Type B pancreatic cell (in vitro differentiated cells): ENCODE measurements at regions not wholly inside any gene's neighbourhood (a gene's known extent, or its start where the extent isn't known, plus 50 kb on each side); places are given as distances from the start of the nearest gene placed in this dataset.

Source experiments
- DNase-seq: peaks from one replicate; pipeline ENCODE4 v3.0.0; 2021; ENCODE audit warnings: mixed read lengths; ENCODE audit not compliant: unreplicated experiment; ENCODE audit errors: extremely low spot score
- H3K27ac Mint-ChIP-seq: 2 replicates; pipeline ENCODE4 v1.8.0; 2021; ENCODE audit warnings: mild to moderate bottlenecking, mixed read lengths
- H3K27me3 Mint-ChIP-seq: 2 replicates; pipeline ENCODE4 v1.8.0; 2021; ENCODE audit warnings: mixed read lengths
- H3K36me3 Mint-ChIP-seq: 2 replicates; pipeline ENCODE4 v1.8.0; 2021; ENCODE audit warnings: mixed read lengths
- H3K4me1 Mint-ChIP-seq: one replicate; pipeline ENCODE4 v1.8.0; 2021; ENCODE audit warnings: mixed read lengths; ENCODE audit not compliant: unreplicated experiment
- H3K4me3 Mint-ChIP-seq: 2 replicates; pipeline ENCODE4 v1.8.0; 2021; ENCODE audit warnings: mild to moderate bottlenecking, mixed read lengths
- H3K9me3 Mint-ChIP-seq: 2 replicates; pipeline ENCODE4 v1.8.0; 2021; ENCODE audit warnings: mixed read lengths
- TF ChIP-seq, protein P1 (sequence below): fragments of 200-600 bp; sonication (generic); conservative IDR thresholded peaks from 2 replicates; pipeline ENCODE4 v1.5.0; 2021; ENCODE audit warnings: antibody characterized with exemption, mild to moderate bottlenecking

DNA sequence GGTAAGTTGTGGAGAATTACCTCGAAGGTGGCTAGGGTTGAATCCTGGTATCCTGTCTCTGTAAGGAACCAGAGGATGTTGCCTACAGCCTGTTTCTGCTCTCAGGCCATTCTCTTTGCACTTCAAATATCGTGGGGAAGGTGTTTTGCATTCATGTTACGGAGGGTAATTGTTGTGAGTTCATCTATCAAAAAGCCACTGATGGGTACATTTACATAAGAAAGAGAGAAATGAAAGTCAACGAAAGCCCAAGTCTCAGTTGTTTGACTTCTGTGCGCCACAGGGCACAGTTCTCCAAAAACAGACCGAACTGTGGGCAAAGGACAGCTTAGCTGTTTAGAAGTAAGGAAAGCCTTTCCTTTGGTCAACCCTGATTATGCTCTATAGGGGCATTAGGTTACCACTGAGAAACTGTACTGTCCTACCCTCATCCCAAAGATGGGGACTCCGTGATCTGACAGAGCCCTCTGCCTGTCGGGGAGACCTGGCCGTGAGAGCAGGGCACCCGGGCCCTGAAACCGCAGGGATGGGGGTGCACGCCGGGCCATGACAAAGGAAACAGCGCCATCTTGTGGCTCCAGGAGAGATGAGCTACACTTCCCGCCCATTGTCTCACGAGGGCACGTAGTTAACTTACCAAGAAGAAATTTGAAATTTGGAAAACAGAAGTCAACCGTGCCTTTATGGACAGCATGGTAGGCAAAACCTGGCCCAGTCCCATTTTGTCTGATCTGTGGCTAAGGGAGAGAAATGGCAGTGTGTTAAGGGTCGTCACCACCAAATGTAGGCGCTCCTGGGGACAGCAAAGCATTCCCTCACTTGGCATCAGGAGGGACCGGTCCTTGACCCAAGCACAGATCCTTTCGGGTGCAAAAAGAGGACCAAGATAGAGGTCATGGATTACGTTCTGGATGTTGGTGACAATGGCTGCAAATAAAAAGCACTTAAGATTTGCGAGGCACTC lies 74.5 kb upstream of the DYNLRB2 start:
- Mint-ChIP-seq H3K4me3 (no peak overlapping the region), H3K27ac (no peak overlapping the region), H3K4me1 (no peaks in the 10 kb centered on the region), H3K9me3 (no peaks in the 10 kb centered on the region), H3K36me3 (no peaks in the 10 kb centered on the region), H3K27me3 (peaks cover 35% of the 10 kb centered on the region)
- TF ChIP-seq, protein P1, sequence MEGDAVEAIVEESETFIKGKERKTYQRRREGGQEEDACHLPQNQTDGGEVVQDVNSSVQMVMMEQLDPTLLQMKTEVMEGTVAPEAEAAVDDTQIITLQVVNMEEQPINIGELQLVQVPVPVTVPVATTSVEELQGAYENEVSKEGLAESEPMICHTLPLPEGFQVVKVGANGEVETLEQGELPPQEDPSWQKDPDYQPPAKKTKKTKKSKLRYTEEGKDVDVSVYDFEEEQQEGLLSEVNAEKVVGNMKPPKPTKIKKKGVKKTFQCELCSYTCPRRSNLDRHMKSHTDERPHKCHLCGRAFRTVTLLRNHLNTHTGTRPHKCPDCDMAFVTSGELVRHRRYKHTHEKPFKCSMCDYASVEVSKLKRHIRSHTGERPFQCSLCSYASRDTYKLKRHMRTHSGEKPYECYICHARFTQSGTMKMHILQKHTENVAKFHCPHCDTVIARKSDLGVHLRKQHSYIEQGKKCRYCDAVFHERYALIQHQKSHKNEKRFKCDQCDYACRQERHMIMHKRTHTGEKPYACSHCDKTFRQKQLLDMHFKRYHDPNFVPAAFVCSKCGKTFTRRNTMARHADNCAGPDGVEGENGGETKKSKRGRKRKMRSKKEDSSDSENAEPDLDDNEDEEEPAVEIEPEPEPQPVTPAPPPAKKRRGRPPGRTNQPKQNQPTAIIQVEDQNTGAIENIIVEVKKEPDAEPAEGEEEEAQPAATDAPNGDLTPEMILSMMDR, result peak; percentile 97
- DNase-seq, result peak; percentile 79

DNA sequence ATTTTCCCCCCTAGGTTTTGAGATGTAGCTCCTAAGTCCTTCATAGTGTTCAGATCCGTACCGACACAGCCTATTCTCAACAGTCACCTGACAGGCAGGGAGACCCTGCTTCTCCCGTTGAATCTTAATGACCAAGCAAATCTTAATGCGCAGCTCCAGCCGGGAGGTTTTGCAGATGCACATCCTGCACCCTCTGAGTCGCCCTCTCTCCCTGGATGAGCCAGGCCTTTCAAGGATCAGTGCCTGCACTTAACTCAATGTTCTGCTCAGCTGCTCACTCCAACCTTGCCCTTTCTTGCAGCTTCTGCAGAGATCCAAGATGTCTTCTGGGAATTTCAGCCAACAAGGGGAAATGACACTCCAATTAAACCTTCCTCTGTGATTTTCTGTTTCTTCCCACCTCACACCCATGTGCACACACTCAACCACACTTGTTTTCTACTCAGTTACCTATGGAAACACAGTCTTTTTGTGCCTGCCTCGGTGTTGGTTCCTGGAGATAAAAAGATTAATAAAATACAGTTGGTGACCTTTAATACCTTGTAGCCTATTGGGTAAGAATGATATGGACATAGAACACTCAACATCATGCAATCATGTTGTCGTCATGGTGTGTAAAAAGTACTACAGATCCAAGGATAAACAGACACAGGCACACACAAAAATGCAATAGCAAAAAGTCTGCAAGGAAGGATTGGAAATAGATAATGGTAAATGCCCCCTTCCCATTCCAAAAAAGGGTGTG lies 76.9 kb upstream of the DYNLRB2 start:
- Mint-ChIP-seq H3K27ac (no peak overlapping the region), H3K4me1 (no peaks in the 10 kb centered on the region), H3K4me3 (no peak overlapping the region), H3K36me3 (no peaks in the 10 kb centered on the region), H3K27me3 (peaks cover 41% of the 10 kb centered on the region), H3K9me3 (no peaks in the 10 kb centered on the region)
- TF ChIP-seq, protein P1, result no peak
- DNase-seq, result no peak

GRCh38 chr16:80463326-80463725 lies 77.5 kb upstream of the DYNLRB2 start:
- no peak for DNase-seq
- Mint-ChIP-seq H3K4me1 (no peaks in the 10 kb centered on the region), H3K27me3 (peaks cover 41% of the 10 kb centered on the region), H3K4me3 (no peak overlapping the region), H3K27ac (no peak overlapping the region), H3K9me3 (no peaks in the 10 kb centered on the region), H3K36me3 (no peaks in the 10 kb centered on the region)
- TF ChIP-seq, protein P1, result no peak

GRCh38 chr16:80462917-80463316 lies 77.9 kb upstream of the DYNLRB2 start:
- TF ChIP-seq, protein P1, result no peak
- no peak for DNase-seq
- no peaks in the 10 kb centered on the region for H3K4me1 Mint-ChIP-seq
- H3K4me3 Mint-ChIP-seq, result no peak overlapping the region
- H3K9me3 Mint-ChIP-seq, result no peaks in the 10 kb centered on the region
- peaks cover 43% of the 10 kb centered on the region for H3K27me3 Mint-ChIP-seq
- H3K36me3 Mint-ChIP-seq, result no peaks in the 10 kb centered on the region
- H3K27ac Mint-ChIP-seq, result no peak overlapping the region

GRCh38 chr16:80460988-80461387 lies 79.8 kb upstream of the DYNLRB2 start:
- no peak for DNase-seq
- TF ChIP-seq, protein P1, result no peak
- Mint-ChIP-seq H3K9me3 (no peaks in the 10 kb centered on the region), H3K4me3 (no peak overlapping the region), H3K4me1 (no peaks in the 10 kb centered on the region), H3K27ac (no peak overlapping the region), H3K27me3 (peaks cover 43% of the 10 kb centered on the region), H3K36me3 (no peaks in the 10 kb centered on the region)
